ENCODE measurements at regions not wholly inside any gene's neighbourhood (a gene's known extent, or its start where the extent isn't known, plus 50 kb on each side); places are given as distances from the start of the nearest gene placed in this dataset.

DNA sequence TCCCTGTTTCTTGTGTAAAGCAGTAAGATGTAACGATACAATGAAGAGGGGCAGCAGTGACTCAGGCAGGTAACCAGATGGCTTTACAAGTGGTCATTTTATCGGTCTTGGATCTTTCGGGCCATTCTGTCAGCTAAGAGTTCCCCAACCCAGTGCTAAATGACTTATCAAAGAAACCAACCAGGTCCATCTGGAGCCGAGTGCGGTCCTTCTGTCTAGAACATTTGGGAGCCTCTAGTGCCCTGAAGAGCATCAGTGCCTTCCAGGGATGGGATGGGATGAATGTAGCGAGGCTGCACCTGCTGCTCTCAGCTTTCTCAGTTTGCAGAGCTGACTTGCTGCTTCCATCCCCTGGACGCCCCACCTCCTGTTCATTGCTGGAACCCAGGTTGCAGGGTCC lies 131.7 kb upstream of the AGBL1 start:
- TF ChIP-seq, protein P1, sequence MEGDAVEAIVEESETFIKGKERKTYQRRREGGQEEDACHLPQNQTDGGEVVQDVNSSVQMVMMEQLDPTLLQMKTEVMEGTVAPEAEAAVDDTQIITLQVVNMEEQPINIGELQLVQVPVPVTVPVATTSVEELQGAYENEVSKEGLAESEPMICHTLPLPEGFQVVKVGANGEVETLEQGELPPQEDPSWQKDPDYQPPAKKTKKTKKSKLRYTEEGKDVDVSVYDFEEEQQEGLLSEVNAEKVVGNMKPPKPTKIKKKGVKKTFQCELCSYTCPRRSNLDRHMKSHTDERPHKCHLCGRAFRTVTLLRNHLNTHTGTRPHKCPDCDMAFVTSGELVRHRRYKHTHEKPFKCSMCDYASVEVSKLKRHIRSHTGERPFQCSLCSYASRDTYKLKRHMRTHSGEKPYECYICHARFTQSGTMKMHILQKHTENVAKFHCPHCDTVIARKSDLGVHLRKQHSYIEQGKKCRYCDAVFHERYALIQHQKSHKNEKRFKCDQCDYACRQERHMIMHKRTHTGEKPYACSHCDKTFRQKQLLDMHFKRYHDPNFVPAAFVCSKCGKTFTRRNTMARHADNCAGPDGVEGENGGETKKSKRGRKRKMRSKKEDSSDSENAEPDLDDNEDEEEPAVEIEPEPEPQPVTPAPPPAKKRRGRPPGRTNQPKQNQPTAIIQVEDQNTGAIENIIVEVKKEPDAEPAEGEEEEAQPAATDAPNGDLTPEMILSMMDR (IDR thresholded peaks at IDR 0.05; ENCODE audit: low read depth, low read length) = no peak
- TF ChIP-seq, protein P2, sequence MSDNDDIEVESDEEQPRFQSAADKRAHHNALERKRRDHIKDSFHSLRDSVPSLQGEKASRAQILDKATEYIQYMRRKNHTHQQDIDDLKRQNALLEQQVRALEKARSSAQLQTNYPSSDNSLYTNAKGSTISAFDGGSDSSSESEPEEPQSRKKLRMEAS (IDR thresholded peaks at IDR 0.05; ENCODE audit: low read depth, low read length) = no peak
- TF ChIP-seq POLR2A (IDR thresholded peaks at IDR 0.05; ENCODE audit: extremely low read depth, insufficient read length) = no peak
- no peak for TF ChIP-seq MYC (IDR thresholded peaks at IDR 0.05; ENCODE audit: low read depth, low read length)
